Caco-2 (cell line): ENCODE measurements at regions not wholly inside any gene's neighbourhood (a gene's known extent, or its start where the extent isn't known, plus 50 kb on each side); places are given as distances from the start of the nearest gene placed in this dataset.

ENCODE experiments used
- BruUV-seq: library from RNA; stranded (reverse); fragments of 400-500 nt; replicated peaks from 2 replicates; lab custom pipeline; 2021; lab: Mats Ljungman, UMichigan
- CTCF ChIA-PET: fragments of 300-600 bp; sonication (Branson Sonifier 250); formaldehyde crosslinking; loops from one replicate; lab custom pipeline; 2022; ENCODE audit warnings: antibody characterized with exemption; lab: Charles Lee
- POLR2A ChIA-PET: fragments of 300-600 bp; sonication (Branson Sonifier 250); formaldehyde crosslinking; loops from one replicate; lab custom pipeline; 2022; ENCODE audit warnings: antibody characterized with exemption; lab: Charles Lee
- DNase-seq, 2 experiments: peaks; one replicate each; pipeline versions ENCODE4 v3.0.0 to v3.0.0-alpha.2; 2020 to 2022
- H3K27me3 ChIP-seq: replicated peaks from 2 replicates; pipeline ENCODE4 v1.6.0; 2011; ENCODE audit warnings: low read length; ENCODE audit not compliant: control insufficient read depth, insufficient read depth
- H3K36me3 ChIP-seq: 2 replicates; pipeline ENCODE4 v1.5.1; 2011; ENCODE audit warnings: low read length; ENCODE audit not compliant: control insufficient read depth, insufficient read depth
- H3K4me1 ChIP-seq: fragments of 250-450 bp; sonication (Bioruptor Pico); 2 replicates; pipeline ENCODE4 v1.5.1; 2020; ENCODE audit warnings: mild to moderate bottlenecking
- H3K4me3 ChIP-seq: 2 replicates; pipeline ENCODE4 v1.5.1; 2011; ENCODE audit warnings: low read depth, mild to moderate bottlenecking, control low read depth, low read length
- H3K9me3 ChIP-seq: fragments of 250-450 bp; sonication (Bioruptor Pico); 2 replicates; pipeline ENCODE4 v1.5.1; 2020; ENCODE audit warnings: mild to moderate bottlenecking, moderate library complexity
- H3K27ac Mint-ChIP-seq: one replicate; pipeline ENCODE4 v1.8.0; 2022; ENCODE audit warnings: mixed read lengths; ENCODE audit not compliant: unreplicated experiment
- H3K27me3 Mint-ChIP-seq: one replicate; pipeline ENCODE4 v1.8.0; 2022; ENCODE audit warnings: mixed read lengths; ENCODE audit not compliant: insufficient read depth, unreplicated experiment
- H3K36me3 Mint-ChIP-seq: one replicate; pipeline ENCODE4 v1.8.0; 2022; ENCODE audit warnings: mild to moderate bottlenecking, mixed read lengths; ENCODE audit not compliant: insufficient read depth, unreplicated experiment
- H3K4me1 Mint-ChIP-seq: one replicate; pipeline ENCODE4 v1.8.0; 2022; ENCODE audit warnings: low read depth, mixed read lengths; ENCODE audit not compliant: unreplicated experiment
- H3K4me3 Mint-ChIP-seq: one replicate; pipeline ENCODE4 v1.8.0; 2022; ENCODE audit warnings: mild to moderate bottlenecking, moderate library complexity, mixed read lengths; ENCODE audit not compliant: unreplicated experiment
- H3K9me3 Mint-ChIP-seq: one replicate; pipeline ENCODE4 v1.8.0; 2022; ENCODE audit warnings: mixed read lengths; ENCODE audit not compliant: unreplicated experiment
- intact Hi-C: fragments of 100-400 bp; cut with micrococcal nuclease; formaldehyde crosslinking; loops from one replicate; pipeline ENCODE4 v1.10.0; 2022; ENCODE audit not compliant: unreplicated experiment
- TF ChIP-seq, protein P1 (sequence below), 2 experiments: fragments of 200-600 bp in 1 of 2; IDR thresholded peaks; 1 replicate in 1 of 2; 2 replicates in 1 of 2; pipeline versions ENCODE4 v1.5.1 to v1.8.0; 2011 to 2022; ENCODE audit warnings: antibody characterized with exemption in 1 of 2, control low read depth in 1 of 2, inconsistent platforms in 1 of 2, low read depth in 1 of 2, low read length in 1 of 2, mild to moderate bottlenecking in 1 of 2, moderate library complexity in 1 of 2; ENCODE audit not compliant: insufficient read depth in 1 of 2, severe bottlenecking in 1 of 2, unreplicated experiment in 1 of 2

DNA sequence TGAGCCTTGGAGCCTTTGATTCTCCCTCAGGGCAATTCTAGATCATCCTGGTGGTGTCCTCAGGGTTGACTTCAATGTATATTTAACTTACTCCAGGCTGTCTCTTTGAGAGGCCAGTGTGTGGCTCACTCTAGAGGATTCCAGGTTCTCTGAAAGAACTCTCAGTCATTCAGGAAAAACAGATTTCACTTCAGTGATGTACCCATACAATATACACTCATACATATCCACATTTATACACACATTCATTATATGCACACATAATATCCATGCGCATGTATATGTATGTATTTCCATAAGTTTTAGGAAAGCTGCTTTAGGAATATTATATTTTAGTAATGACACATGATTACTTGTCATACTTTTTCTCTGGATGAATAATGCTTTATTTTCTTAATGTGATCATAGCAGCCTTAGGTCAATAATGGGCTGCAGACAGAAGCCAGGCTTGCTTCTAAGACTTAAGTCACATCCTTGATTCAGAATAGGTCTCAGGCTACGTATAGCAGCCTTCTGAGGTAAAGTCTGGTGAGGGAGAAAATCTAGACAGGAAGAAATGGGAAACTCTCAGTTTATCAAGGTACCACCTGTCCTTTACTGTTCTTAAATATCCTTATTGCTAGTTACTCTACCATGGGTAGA, 397.0 kb downstream of the GPAT3 start:
- CTCF ChIA-PET = no interaction called here
- no peaks in the 10 kb centered on the region for H3K9me3 Mint-ChIP-seq
- no peaks in the 10 kb centered on the region for H3K4me1 Mint-ChIP-seq
- BruUV-seq = no TSS peak
- H3K4me1 ChIP-seq = no peaks in the 10 kb centered on the region
- intact Hi-C loops = no loop called here
- H3K4me3 ChIP-seq = no peak overlapping the region
- no peaks in the 10 kb centered on the region for H3K27me3 ChIP-seq
- H3K27ac Mint-ChIP-seq = no peak overlapping the region
- no peaks in the 10 kb centered on the region for H3K9me3 ChIP-seq
- H3K27me3 Mint-ChIP-seq = peaks cover 3% of the 10 kb centered on the region
- no peaks in the 10 kb centered on the region for H3K36me3 Mint-ChIP-seq
- TF ChIP-seq, protein P1, sequence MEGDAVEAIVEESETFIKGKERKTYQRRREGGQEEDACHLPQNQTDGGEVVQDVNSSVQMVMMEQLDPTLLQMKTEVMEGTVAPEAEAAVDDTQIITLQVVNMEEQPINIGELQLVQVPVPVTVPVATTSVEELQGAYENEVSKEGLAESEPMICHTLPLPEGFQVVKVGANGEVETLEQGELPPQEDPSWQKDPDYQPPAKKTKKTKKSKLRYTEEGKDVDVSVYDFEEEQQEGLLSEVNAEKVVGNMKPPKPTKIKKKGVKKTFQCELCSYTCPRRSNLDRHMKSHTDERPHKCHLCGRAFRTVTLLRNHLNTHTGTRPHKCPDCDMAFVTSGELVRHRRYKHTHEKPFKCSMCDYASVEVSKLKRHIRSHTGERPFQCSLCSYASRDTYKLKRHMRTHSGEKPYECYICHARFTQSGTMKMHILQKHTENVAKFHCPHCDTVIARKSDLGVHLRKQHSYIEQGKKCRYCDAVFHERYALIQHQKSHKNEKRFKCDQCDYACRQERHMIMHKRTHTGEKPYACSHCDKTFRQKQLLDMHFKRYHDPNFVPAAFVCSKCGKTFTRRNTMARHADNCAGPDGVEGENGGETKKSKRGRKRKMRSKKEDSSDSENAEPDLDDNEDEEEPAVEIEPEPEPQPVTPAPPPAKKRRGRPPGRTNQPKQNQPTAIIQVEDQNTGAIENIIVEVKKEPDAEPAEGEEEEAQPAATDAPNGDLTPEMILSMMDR (IDR thresholded peaks at IDR 0.05; ENCODE audit: insufficient read depth in 1 of 2, low read depth in 1 of 2, low read length in 1 of 2, severe bottlenecking in 1 of 2, unreplicated experiment in 1 of 2) = no peak
- no peak overlapping the region for H3K4me3 Mint-ChIP-seq
- POLR2A ChIA-PET = no interaction called here
- H3K36me3 ChIP-seq = no peaks in the 10 kb centered on the region
- DNase-seq = no peak

DNA sequence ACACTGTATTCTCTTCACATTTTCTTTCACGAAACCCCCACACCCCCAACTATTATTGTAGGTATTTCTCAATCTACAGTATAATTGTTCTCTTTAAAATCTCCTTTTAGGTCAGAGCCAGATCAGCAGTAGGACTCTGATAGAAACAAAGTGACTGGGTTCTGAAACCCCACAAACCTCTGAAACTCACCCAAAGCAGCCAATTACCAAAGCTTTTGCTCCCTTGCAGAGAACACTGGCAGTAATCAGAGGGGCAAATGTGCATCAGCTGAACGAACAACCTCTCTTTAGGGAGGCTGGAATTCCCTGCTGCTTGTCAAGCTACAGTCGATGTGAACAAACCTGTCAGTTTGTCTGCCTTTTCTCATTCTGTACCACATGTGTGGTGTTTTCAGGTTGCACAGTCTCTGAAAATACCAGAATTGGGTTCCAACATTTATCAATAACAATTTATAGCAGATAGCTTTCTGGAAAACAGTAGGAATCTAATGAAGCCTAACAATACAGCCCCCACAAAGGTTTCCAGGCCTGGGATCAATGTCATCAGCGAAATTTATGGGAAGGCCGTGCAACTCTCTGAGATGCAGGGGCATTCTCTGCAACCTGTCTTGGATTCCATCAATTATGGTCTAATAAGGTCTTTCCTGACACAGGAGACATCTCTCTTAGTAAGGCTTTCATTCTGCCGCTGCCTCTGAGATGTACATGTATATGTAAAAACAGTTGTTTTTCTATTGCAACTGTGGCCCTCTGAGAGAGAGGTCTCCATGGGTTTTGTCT, 395.9 kb downstream of the GPAT3 start:
- Histone ChIP-seq H3K4me3 (no peak overlapping the region), H3K27me3 (no peaks in the 10 kb centered on the region), H3K36me3 (no peaks in the 10 kb centered on the region), H3K4me1 (no peaks in the 10 kb centered on the region), H3K9me3 (no peaks in the 10 kb centered on the region)
- Mint-ChIP-seq H3K36me3 (no peaks in the 10 kb centered on the region), H3K9me3 (no peaks in the 10 kb centered on the region), H3K27ac (no peak overlapping the region), H3K4me3 (no peak overlapping the region), H3K4me1 (no peaks in the 10 kb centered on the region), H3K27me3 (peaks cover 3% of the 10 kb centered on the region)
- intact Hi-C loops = no loop called here
- no TSS peak for BruUV-seq
- TF ChIP-seq, protein P1 (IDR thresholded peaks at IDR 0.05; ENCODE audit: insufficient read depth in 1 of 2, low read depth in 1 of 2, low read length in 1 of 2, severe bottlenecking in 1 of 2, unreplicated experiment in 1 of 2) = no peak
- CTCF ChIA-PET = no interaction called here
- no peak for DNase-seq
- POLR2A ChIA-PET = no interaction called here

DNA sequence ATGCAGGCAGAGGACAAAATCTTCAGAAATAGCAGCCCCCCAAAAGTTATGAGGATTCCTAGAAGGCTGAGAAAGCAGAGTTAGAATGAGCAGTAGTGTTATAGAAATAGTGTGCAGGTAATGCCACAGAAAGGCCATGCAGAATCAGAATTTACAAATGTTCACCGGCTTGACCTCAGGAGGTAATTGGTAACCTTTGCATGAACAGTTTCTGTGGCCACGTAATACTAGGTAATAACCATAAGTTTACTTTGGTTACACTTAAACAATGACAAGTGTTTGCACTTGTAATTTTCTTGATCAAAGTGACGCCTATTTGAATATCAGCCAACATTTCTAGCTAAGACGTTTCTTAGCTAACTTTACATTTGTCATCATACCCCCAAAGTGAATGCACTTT, 393.6 kb downstream of the GPAT3 start:
- POLR2A ChIA-PET = no interaction called here
- no peaks in the 10 kb centered on the region for H3K4me1 ChIP-seq
- intact Hi-C loops = no loop called here
- Mint-ChIP-seq H3K9me3 (no peaks in the 10 kb centered on the region), H3K4me3 (no peak overlapping the region), H3K27ac (no peak overlapping the region), H3K4me1 (no peaks in the 10 kb centered on the region), H3K27me3 (peaks cover 9% of the 10 kb centered on the region), H3K36me3 (no peaks in the 10 kb centered on the region)
- TF ChIP-seq, protein P1 (IDR thresholded peaks at IDR 0.05; ENCODE audit: insufficient read depth in 1 of 2, low read depth in 1 of 2, low read length in 1 of 2, severe bottlenecking in 1 of 2, unreplicated experiment in 1 of 2) = no peak
- BruUV-seq = no TSS peak
- no peak for DNase-seq
- CTCF ChIA-PET = no interaction called here
- no peak overlapping the region for H3K4me3 ChIP-seq
- H3K9me3 ChIP-seq = no peaks in the 10 kb centered on the region
- H3K27me3 ChIP-seq = no peaks in the 10 kb centered on the region
- H3K36me3 ChIP-seq = no peaks in the 10 kb centered on the region
